ENCODE measurements at regions not wholly inside any gene's neighbourhood (a gene's known extent, or its start where the extent isn't known, plus 50 kb on each side); places are given as distances from the start of the nearest gene placed in this dataset.
"Not testable (repeated sequence)": the region's sequence is repeated elsewhere in the genome, so short reads cannot be mapped to it uniquely, and the experiment has no call there.

- FAIRE-seq (peak; percentile 77), DNase-seq (ENCODE audit: low spot score in 2 of 2) (no peak)
Measured at GRCh38 chrX:85544609-85545008, 165.1 kb upstream of the POF1B start.

GRCh38 chrX:85543866-85544265 is 164.4 kb upstream of the POF1B start:
- FAIRE-seq (no peak), DNase-seq (ENCODE audit: low spot score in 2 of 2) (no peak)

GRCh38 chrX:85529141-85529540 is 149.7 kb upstream of the POF1B start:
- not testable (repeated sequence) for DNase-seq (ENCODE audit: low spot score in 2 of 2)

GRCh38 chrX:85517994-85518718 is 138.7 kb upstream of the POF1B start:
- FAIRE-seq = no peak
- no peak for DNase-seq (ENCODE audit: low spot score in 2 of 2)

More at GRCh38 chrX:85529141-85529540, 149.7 kb upstream of the POF1B start:
- not testable (repeated sequence) for FAIRE-seq

GRCh38 chrX:85516131-85516530 is 136.7 kb upstream of the POF1B start:
- FAIRE-seq (no peak), DNase-seq (ENCODE audit: low spot score in 2 of 2) (no peak)

GRCh38 chrX:85506871-85507270 is 127.4 kb upstream of the POF1B start:
- FAIRE-seq (no peak), DNase-seq (ENCODE audit: low spot score in 2 of 2) (no peak)

- FAIRE-seq = no peak
- DNase-seq (ENCODE audit: low spot score in 2 of 2) = no peak
Measured at GRCh38 chrX:85505801-85506200, 126.3 kb upstream of the POF1B start.

- FAIRE-seq (no peak), DNase-seq (ENCODE audit: low spot score in 2 of 2) (no peak)
Measured at GRCh38 chrX:85504381-85504780, 124.9 kb upstream of the POF1B start.

- DNase-seq (ENCODE audit: low spot score in 2 of 2) (no peak), FAIRE-seq (no peak)
Measured at GRCh38 chrX:85503258-85504158, 124.0 kb upstream of the POF1B start.

GRCh38 chrX:85501349-85501748 is 121.9 kb upstream of the POF1B start:
- no peak for FAIRE-seq
- DNase-seq (ENCODE audit: low spot score in 2 of 2) = no peak

DNA sequence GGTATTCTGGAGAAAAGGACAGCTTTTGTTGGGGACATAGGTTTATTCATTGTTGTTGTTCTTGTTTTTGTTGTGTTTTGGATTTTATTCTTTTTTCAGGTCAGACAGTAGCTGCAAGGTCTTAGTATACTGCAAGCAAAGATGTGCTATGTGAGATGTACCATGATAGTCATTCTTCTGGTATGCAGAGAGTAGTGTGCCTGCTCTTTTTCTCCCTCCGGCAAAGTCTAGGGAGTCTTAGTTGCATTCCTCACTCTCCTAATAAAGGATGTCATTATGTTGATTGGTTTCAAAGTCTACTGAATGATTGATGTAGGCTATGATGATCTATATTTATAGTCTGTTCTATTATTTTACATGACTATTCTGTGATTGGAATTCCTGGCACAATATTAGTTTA is 119.9 kb upstream of the POF1B start:
- no peak for DNase-seq (ENCODE audit: low spot score in 2 of 2)
- no peak for FAIRE-seq

DNA sequence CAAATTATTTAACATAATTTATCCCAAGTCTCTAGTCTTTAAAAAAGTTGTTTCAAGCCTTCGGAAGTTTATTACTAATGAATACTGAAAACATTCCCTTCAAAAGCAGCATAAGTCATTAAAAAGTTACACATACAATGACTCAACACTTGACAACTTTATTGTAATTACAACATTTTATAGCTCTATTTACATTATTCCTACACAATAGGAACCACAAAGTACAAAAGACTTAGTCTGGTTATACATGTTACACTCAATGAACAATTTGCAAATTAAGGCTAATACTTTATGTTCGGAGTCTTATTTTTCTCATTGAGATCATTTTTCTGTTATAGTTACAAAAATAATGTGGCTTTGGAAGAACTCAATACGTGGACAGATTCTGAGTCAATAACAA is 114.4 kb upstream of the POF1B start:
- DNase-seq (ENCODE audit: low spot score in 2 of 2) (no peak), FAIRE-seq (no peak)

DNA sequence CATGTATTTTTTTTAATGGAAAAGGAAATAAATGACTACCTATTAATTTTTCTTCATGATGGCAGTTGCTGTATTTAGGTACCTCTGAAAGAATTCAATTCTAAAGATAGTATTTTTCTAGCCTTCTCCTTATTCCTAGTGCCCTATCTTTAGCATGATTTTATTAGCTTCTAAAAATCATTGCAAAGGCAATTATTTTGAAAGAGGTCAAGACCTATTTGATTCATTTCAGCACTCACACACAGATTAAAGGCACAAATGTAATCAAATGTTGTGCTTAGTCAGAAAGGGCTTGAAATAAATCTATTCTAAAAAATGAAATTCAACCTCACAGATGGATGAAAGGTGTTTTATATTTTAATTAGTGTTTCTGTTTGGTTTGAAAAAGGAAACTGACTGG is 74.8 kb upstream of the POF1B start:
- DNase-seq (ENCODE audit: low spot score in 2 of 2) (no peak), FAIRE-seq (no peak)

DNA sequence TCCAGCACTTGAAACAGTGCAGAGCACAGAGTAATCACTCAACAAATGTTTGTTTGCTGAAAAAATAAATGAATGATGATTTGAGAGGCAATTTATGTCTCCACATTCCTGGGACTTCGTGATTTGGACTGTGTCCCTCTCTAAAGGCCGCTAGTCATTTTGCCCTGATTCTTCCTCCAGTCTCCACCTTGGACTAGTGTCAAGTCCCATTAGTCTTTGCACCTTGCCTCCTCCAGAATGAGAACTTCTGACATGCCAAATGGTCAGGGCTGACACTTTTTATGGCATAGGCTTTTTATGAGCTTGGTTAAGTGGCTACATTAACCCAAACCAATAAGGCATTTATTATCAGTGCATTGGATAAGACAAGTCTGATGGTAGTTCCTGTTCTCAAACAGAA is 65.1 kb upstream of the POF1B start:
- FAIRE-seq (no peak), DNase-seq (ENCODE audit: low spot score in 2 of 2) (no peak)

All from frontal cortex (tissue), 3 donors.